RWPE2 (cell line): ENCODE measurements at regions not wholly inside any gene's neighbourhood (a gene's known extent, or its start where the extent isn't known, plus 50 kb on each side); places are given as distances from the start of the nearest gene placed in this dataset.

Source experiments
- ATAC-seq: fragments of 200-7000 bp; cut with Tn5 transposase; 3 replicates; pipeline ENCODE4 v1.9.1; 2021; ENCODE audit warnings: low read depth
- DNase-seq: peaks from one replicate; pipeline ENCODE4 v3.0.0-alpha.2; 2020; ENCODE audit warnings: low spot score
- H3K27ac ChIP-seq: fragments of 450-650 bp; 2 replicates; pipeline ENCODE4 v1.5.1; 2017; ENCODE audit warnings: mild to moderate bottlenecking; ENCODE audit not compliant: poor library complexity, severe bottlenecking
- H3K27me3 ChIP-seq: fragments of 250-450 bp; sonication (Bioruptor Pico); 2 replicates; pipeline ENCODE4 v1.5.1; 2021; ENCODE audit warnings: mild to moderate bottlenecking, moderate library complexity; ENCODE audit not compliant: insufficient read depth, poor library complexity, severe bottlenecking
- H3K36me3 ChIP-seq: fragments of 250-450 bp; sonication (Bioruptor Pico); 2 replicates; pipeline ENCODE4 v1.5.1; 2020; ENCODE audit warnings: low read depth, mild to moderate bottlenecking, moderate library complexity
- H3K4me1 ChIP-seq: fragments of 250-450 bp; sonication (Bioruptor Pico); 2 replicates; pipeline ENCODE4 v1.5.1; 2021; ENCODE audit warnings: mild to moderate bottlenecking, moderate library complexity; ENCODE audit not compliant: insufficient read depth, poor library complexity, severe bottlenecking
- H3K4me3 ChIP-seq: fragments of 250-450 bp; sonication (Bioruptor Pico); 2 replicates; pipeline ENCODE4 v1.5.1; 2021; ENCODE audit warnings: mild to moderate bottlenecking, moderate library complexity; ENCODE audit not compliant: severe bottlenecking
- H3K9me3 ChIP-seq: fragments of 250-450 bp; sonication (Bioruptor Pico); 2 replicates; pipeline ENCODE4 v1.5.1; 2021; ENCODE audit warnings: mild to moderate bottlenecking, moderate library complexity; ENCODE audit not compliant: severe bottlenecking
- TF ChIP-seq, protein P1 (sequence below): fragments of 450-650 bp; IDR thresholded peaks from one replicate; pipeline ENCODE4 v1.5.1; 2017; ENCODE audit warnings: mild to moderate bottlenecking, moderate library complexity; ENCODE audit not compliant: poor library complexity, severe bottlenecking

- H3K27ac ChIP-seq = no peak overlapping the region
- TF ChIP-seq, protein P1, sequence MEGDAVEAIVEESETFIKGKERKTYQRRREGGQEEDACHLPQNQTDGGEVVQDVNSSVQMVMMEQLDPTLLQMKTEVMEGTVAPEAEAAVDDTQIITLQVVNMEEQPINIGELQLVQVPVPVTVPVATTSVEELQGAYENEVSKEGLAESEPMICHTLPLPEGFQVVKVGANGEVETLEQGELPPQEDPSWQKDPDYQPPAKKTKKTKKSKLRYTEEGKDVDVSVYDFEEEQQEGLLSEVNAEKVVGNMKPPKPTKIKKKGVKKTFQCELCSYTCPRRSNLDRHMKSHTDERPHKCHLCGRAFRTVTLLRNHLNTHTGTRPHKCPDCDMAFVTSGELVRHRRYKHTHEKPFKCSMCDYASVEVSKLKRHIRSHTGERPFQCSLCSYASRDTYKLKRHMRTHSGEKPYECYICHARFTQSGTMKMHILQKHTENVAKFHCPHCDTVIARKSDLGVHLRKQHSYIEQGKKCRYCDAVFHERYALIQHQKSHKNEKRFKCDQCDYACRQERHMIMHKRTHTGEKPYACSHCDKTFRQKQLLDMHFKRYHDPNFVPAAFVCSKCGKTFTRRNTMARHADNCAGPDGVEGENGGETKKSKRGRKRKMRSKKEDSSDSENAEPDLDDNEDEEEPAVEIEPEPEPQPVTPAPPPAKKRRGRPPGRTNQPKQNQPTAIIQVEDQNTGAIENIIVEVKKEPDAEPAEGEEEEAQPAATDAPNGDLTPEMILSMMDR = no peak
- H3K4me3 ChIP-seq = no peak overlapping the region
- DNase-seq (no peak), ATAC-seq (no peak)
- no peaks in the 10 kb centered on the region for H3K36me3 ChIP-seq
- H3K4me1 ChIP-seq = no peaks in the 10 kb centered on the region
- H3K9me3 ChIP-seq = no peaks in the 10 kb centered on the region
- H3K27me3 ChIP-seq = no peaks in the 10 kb centered on the region
Observed at GRCh38 chr3:168579010-168579409, 483.3 kb upstream of the GOLIM4 start.

GRCh38 chr3:168575750-168576149, 480.0 kb upstream of the GOLIM4 start:
- DNase-seq = no peak
- Histone ChIP-seq H3K4me3 (no peak overlapping the region), H3K36me3 (no peaks in the 10 kb centered on the region), H3K9me3 (no peaks in the 10 kb centered on the region), H3K4me1 (no peaks in the 10 kb centered on the region), H3K27ac (no peak overlapping the region), H3K27me3 (no peaks in the 10 kb centered on the region)
- TF ChIP-seq, protein P1 = no peak
- ATAC-seq = no peak

DNA sequence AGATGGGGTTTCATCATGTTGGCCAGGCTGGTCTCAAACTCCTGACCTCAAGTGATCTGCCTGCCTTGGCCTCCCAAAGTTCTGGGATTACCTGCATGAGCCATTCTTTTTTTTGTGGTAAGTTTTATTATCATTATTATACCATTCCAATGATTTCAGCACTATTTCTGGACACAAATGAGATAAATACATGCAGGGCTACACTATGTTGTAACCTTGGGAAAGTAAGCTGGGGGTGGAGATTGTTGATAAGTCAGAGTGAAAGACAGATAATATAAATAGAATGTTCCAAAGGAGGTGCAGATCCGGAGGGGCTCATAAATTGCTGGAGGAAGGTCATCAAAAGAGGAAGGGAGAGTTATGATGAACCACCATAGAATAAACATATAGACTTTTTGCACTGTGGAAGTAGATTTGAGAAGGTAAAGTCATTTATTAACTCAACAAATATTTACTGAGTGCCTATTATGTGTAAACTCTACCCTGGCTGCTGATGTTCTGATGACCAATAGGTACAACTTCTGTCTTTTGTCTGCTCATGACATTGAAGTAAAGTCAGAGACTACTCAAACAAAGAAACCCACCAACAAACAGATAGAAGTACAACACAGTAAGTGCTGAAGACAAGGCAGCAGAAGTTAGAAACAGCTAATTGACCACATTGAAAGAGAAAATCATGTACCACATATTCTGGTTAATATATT, 478.9 kb upstream of the GOLIM4 start:
- no peak for ATAC-seq
- H3K4me3 ChIP-seq = no peak overlapping the region
- DNase-seq = no peak
- H3K27ac ChIP-seq = no peak overlapping the region
- H3K27me3 ChIP-seq = no peaks in the 10 kb centered on the region
- no peaks in the 10 kb centered on the region for H3K9me3 ChIP-seq
- H3K4me1 ChIP-seq = no peaks in the 10 kb centered on the region
- no peaks in the 10 kb centered on the region for H3K36me3 ChIP-seq
- TF ChIP-seq, protein P1 = no peak

DNA sequence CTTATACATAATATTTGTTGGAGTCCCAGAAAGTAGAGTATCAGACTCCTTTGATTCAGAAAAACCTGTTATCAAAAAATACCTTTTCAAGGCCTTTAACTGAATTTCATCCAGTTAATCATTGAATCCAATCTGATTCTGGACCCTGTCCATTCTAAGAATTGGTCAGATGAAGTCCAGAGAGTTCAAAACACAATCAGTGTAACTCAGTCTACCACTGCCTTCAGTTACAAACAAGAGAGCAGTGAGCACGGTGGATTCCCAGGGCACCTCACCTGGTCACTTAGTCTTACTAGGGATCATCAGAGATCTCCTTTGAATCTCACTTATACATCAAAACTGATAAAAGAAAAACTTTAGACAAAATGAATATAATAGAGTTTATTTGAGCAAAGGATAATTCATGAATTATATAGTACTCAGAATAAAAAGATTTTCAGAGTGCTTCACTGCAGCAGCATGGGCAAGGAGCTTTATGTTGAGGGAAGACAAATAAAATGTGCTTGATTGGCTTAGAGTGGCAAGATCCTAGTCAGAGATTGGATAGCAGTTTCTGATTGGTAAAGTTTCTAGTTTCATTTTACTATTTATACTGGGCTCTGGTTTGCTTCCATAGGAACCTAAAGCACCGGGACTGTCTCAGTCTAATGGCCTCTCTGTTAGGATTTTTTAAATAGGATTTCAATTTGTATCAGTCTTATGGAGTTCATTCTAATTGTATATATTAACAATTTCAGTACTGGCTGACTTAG, 474.9 kb upstream of the GOLIM4 start:
- DNase-seq (no peak), ATAC-seq (no peak)
- no peak overlapping the region for H3K27ac ChIP-seq
- no peaks in the 10 kb centered on the region for H3K9me3 ChIP-seq
- H3K4me3 ChIP-seq = no peak overlapping the region
- no peaks in the 10 kb centered on the region for H3K36me3 ChIP-seq
- TF ChIP-seq, protein P1 = no peak
- H3K4me1 ChIP-seq = no peaks in the 10 kb centered on the region
- H3K27me3 ChIP-seq = no peaks in the 10 kb centered on the region
